Uterus (tissue), 2 donors: ENCODE measurements at regions not wholly inside any gene's neighbourhood (a gene's known extent, or its start where the extent isn't known, plus 50 kb on each side); places are given as distances from the start of the nearest gene placed in this dataset.

ENCODE experiments used
- POLR2A ChIP-seq, 2 donors: fragments of 450-650 bp; IDR thresholded peaks; one replicate each; pipeline ENCODE4 v1.6.1; 2016; ENCODE audit warnings: antibody characterized with exemption in 2 of 2, mild to moderate bottlenecking in 1 of 2, moderate library complexity in 1 of 2
- TF ChIP-seq, protein P1 (sequence below), 4 experiments: fragments of 200-600 bp in 2 of 4; fragments of 450-650 bp in 2 of 4; sonication (generic) in 2 of 4; IDR thresholded peaks; one replicate each; pipeline ENCODE4 v1.5.1; 2016 to 2019; ENCODE audit warnings: antibody characterized with exemption in 4 of 4, mild to moderate bottlenecking in 2 of 4, moderate library complexity in 1 of 4

DNA sequence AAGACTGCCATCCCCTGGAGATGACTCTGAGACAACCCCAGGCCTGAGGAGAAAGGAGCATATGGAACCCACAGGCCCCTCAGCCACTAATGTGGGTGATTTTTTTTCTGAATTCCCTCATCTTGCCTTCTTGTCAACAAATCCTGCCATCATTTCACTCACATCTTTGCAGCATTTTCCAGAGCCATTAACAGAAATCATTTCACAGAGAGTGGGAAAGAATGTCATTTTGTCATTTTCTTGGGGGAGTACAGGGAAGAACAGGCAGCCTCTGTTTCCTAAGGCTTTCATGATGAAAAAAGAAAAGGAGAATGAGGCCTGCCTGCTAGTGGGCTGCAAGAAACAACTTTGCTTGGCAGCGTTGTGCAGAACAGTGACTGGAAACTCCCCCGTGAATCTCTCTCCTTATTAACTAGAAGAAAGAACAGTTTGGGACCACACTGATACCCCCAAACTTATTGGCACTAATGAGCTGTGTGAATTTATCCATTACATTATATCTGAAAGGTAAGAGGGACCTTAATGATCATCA is 1464.6 kb upstream of the CELF4 start:
- TF ChIP-seq, protein P1, sequence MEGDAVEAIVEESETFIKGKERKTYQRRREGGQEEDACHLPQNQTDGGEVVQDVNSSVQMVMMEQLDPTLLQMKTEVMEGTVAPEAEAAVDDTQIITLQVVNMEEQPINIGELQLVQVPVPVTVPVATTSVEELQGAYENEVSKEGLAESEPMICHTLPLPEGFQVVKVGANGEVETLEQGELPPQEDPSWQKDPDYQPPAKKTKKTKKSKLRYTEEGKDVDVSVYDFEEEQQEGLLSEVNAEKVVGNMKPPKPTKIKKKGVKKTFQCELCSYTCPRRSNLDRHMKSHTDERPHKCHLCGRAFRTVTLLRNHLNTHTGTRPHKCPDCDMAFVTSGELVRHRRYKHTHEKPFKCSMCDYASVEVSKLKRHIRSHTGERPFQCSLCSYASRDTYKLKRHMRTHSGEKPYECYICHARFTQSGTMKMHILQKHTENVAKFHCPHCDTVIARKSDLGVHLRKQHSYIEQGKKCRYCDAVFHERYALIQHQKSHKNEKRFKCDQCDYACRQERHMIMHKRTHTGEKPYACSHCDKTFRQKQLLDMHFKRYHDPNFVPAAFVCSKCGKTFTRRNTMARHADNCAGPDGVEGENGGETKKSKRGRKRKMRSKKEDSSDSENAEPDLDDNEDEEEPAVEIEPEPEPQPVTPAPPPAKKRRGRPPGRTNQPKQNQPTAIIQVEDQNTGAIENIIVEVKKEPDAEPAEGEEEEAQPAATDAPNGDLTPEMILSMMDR (IDR thresholded peaks at IDR 0.05), result no peak
- TF ChIP-seq POLR2A (IDR thresholded peaks at IDR 0.05), result no peak
